Lung (tissue), 11 donors: ENCODE measurements at regions not wholly inside any gene's neighbourhood (a gene's known extent, or its start where the extent isn't known, plus 50 kb on each side); places are given as distances from the start of the nearest gene placed in this dataset.

Experiments used
- ATAC-seq: fragments of 200-7000 bp; cut with Tn5 transposase; one replicate; pipeline ENCODE4 v1.9.1; 2020; ENCODE audit warnings: moderate number of reproducible peaks; ENCODE audit not compliant: insufficient read depth, low FRiP score
- DNase-seq, 3 donors: peaks; one replicate each; pipeline ENCODE4 v3.0.0-alpha.2; 2013 to 2017
- H3K27ac ChIP-seq, 2 donors: one replicate each; pipeline ENCODE4 v1.5.1; 2013; ENCODE audit warnings: mild to moderate bottlenecking in 2 of 2, moderate library complexity in 2 of 2, control low read depth in 1 of 2, inconsistent platforms in 1 of 2, low read depth in 1 of 2, low read length in 1 of 2
- H3K27me3 ChIP-seq, 3 donors: one replicate each; pipeline ENCODE4 v1.5.1; 2013; ENCODE audit warnings: low read length in 2 of 3; ENCODE audit not compliant: control insufficient read depth in 3 of 3, insufficient read depth in 3 of 3
- H3K36me3 ChIP-seq, 4 donors: one replicate each; pipeline ENCODE4 v1.5.1; 2013; ENCODE audit warnings: low read length in 4 of 4, mild to moderate bottlenecking in 1 of 4, moderate library complexity in 1 of 4; ENCODE audit not compliant: control insufficient read depth in 4 of 4, insufficient read depth in 4 of 4
- H3K4me1 ChIP-seq, 5 donors: one replicate each; pipeline ENCODE4 v1.5.1; 2013; ENCODE audit warnings: low read length in 5 of 5, mild to moderate bottlenecking in 2 of 5, moderate library complexity in 1 of 5; ENCODE audit not compliant: control insufficient read depth in 5 of 5, insufficient read depth in 5 of 5
- H3K4me3 ChIP-seq: one replicate; pipeline ENCODE4 v1.5.1; 2013; ENCODE audit warnings: mild to moderate bottlenecking, control low read depth, moderate library complexity
- H3K9ac ChIP-seq, 2 donors: one replicate each; pipeline ENCODE4 v1.5.1; 2013; ENCODE audit warnings: low read length in 2 of 2, control low read depth in 1 of 2; ENCODE audit not compliant: insufficient read depth in 1 of 2
- H3K9me3 ChIP-seq, 4 donors: one replicate each; pipeline ENCODE4 v1.5.1; 2013; ENCODE audit warnings: low read length in 3 of 4, mild to moderate bottlenecking in 1 of 4, moderate library complexity in 1 of 4; ENCODE audit not compliant: control insufficient read depth in 4 of 4, insufficient read depth in 3 of 4
- CTCF ChIP-seq: IDR thresholded peaks from 2 replicates; pipeline ENCODE4 v1.5.1; 2012; ENCODE audit warnings: mild to moderate bottlenecking; ENCODE audit errors: control extremely low read depth, extremely low read depth
- WGBS, 2 donors: extraction: QIAGEN DNeasy Blood & Tissue Kit; methylation state at CpG; one replicate each; pipeline ENCODE4 v1.1.7; 2013; 5-methylcytosine and 5-hydroxymethylcytosine counted together
- donor health status: control.
- donor health status: control.
- donor health status: Bipolar disorder and iron deficiency.
- donor health status: healthy.
- donor health status: DM: yes; HTN: yes; CAD: no.

GRCh38 chr3:180755556-180755955 lies 76.3 kb upstream of the CCDC39 start:
- Histone ChIP-seq H3K9me3 (no peaks in the 10 kb centered on the region), H3K4me1 (no peaks in the 10 kb centered on the region), H3K9ac (no peak overlapping the region), H3K4me3 (no peak overlapping the region), H3K36me3 (no peaks in the 10 kb centered on the region), H3K27me3 (no peaks in the 10 kb centered on the region), H3K27ac (no peak overlapping the region)
- 61 to 63% methylated on average over 2 of the region's 2 CpGs for WGBS, 2 donors
- no peak for TF ChIP-seq CTCF
- DNase-seq (no peak), ATAC-seq (no peak)

- TF ChIP-seq CTCF: no peak
- H3K27ac ChIP-seq: no peak overlapping the region
- ATAC-seq: no peak
These were observed 83.6 kb upstream of the CCDC39 start for GRCh38 chr3:180762866-180763265.

GRCh38 chr3:180764481-180764880 lies 85.2 kb upstream of the CCDC39 start:
- H3K4me1 ChIP-seq: no peaks in the 10 kb centered on the region
- H3K27me3 ChIP-seq: no peaks in the 10 kb centered on the region
- WGBS, 2 donors: 81 to 92% methylated on average over 1 of the region's 1 CpG
- no peak overlapping the region for H3K4me3 ChIP-seq
- no peak for TF ChIP-seq CTCF
- DNase-seq (no peak), ATAC-seq (no peak)
- no peak overlapping the region for H3K9ac ChIP-seq
- H3K27ac ChIP-seq: no peak overlapping the region
- H3K9me3 ChIP-seq: peaks cover 0 to 2% (median 0%) of the 10 kb centered on the region in 4 donors
- no peaks in the 10 kb centered on the region for H3K36me3 ChIP-seq

More at GRCh38 chr3:180762866-180763265, 83.6 kb upstream of the CCDC39 start:
- 65 to 78% methylated on average over 4 of the region's 4 CpGs for WGBS, 2 donors
- Histone ChIP-seq H3K4me3 (no peak overlapping the region), H3K9ac (no peak overlapping the region), H3K27me3 (no peaks in the 10 kb centered on the region), H3K36me3 (no peaks in the 10 kb centered on the region), H3K4me1 (no peaks in the 10 kb centered on the region), H3K9me3 (peaks cover 0 to 2% (median 0%) of the 10 kb centered on the region in 4 donors)
- DNase-seq: no peak

GRCh38 chr3:180770639-180771038 lies 91.3 kb upstream of the CCDC39 start:
- H3K4me1 ChIP-seq: no peaks in the 10 kb centered on the region
- no peaks in the 10 kb centered on the region for H3K36me3 ChIP-seq
- no peak overlapping the region for H3K4me3 ChIP-seq
- TF ChIP-seq CTCF: no peak
- no peak for DNase-seq
- no peaks in the 10 kb centered on the region for H3K27me3 ChIP-seq
- WGBS, 2 donors: 85 to 87% methylated on average over 1 of the region's 1 CpG
- no peak overlapping the region for H3K9ac ChIP-seq
- ATAC-seq: no peak
- no peak overlapping the region for H3K27ac ChIP-seq
- H3K9me3 ChIP-seq: peaks cover 0 to 3% (median 1%) of the 10 kb centered on the region in 4 donors
